WTC11 (cell line): ENCODE measurements at regions not wholly inside any gene's neighbourhood (a gene's known extent, or its start where the extent isn't known, plus 50 kb on each side); places are given as distances from the start of the nearest gene placed in this dataset.

Experiments used
- ATAC-seq: fragments of 200-7000 bp; cut with Tn5 transposase; 2 replicates; pipeline ENCODE4 v1.10.0; 2021; ENCODE audit warnings: mild to moderate bottlenecking, moderate library complexity
- CTCF ChIA-PET: fragments of 300-600 bp; sonication (Branson Sonifier 250); formaldehyde crosslinking; loops from one replicate; lab custom pipeline; 2021; ENCODE audit warnings: antibody characterized with exemption; lab: Charles Lee
- POLR2A ChIA-PET: fragments of 350-600 bp; sonication (Branson Sonifier 250); formaldehyde crosslinking; loops from one replicate; lab custom pipeline; 2021; ENCODE audit warnings: antibody characterized with exemption; lab: Charles Lee
- DNase-seq: peaks from one replicate; pipeline ENCODE4 v3.0.0; 2021; ENCODE audit warnings: low spot score
- H3K27ac Mint-ChIP-seq: 2 replicates; pipeline ENCODE4 v1.8.0; 2021; ENCODE audit warnings: mixed read lengths
- H3K27me3 Mint-ChIP-seq: 2 replicates; pipeline ENCODE4 v1.8.0; 2021; ENCODE audit warnings: low read depth, mild to moderate bottlenecking, moderate library complexity, mixed read lengths
- H3K36me3 Mint-ChIP-seq: 2 replicates; pipeline ENCODE4 v1.8.0; 2021; ENCODE audit warnings: mixed read lengths
- H3K4me1 Mint-ChIP-seq: 2 replicates; pipeline ENCODE4 v1.8.0; 2022; ENCODE audit warnings: mixed read lengths
- H3K4me3 Mint-ChIP-seq: 2 replicates; pipeline ENCODE4 v1.8.0; 2021; ENCODE audit warnings: mild to moderate bottlenecking, moderate library complexity, mixed read lengths
- H3K9me3 Mint-ChIP-seq: 2 replicates; pipeline ENCODE4 v1.8.0; 2021; ENCODE audit warnings: mixed read lengths
- EMX1 ChIP-seq: fragments of 250-450 bp; sonication (Bioruptor Pico); IDR thresholded peaks from 2 replicates; pipeline ENCODE4 v1.8.0; 2021; ENCODE audit warnings: mild to moderate bottlenecking
- FOXK1 ChIP-seq: sonication (generic); formaldehyde crosslinking; IDR thresholded peaks from 2 replicates; pipeline ENCODE4 v1.8.0; 2022; ENCODE audit warnings: mild to moderate bottlenecking, moderate library complexity, missing genetic modification reagents
- FOXP1 ChIP-seq: sonication (generic); formaldehyde crosslinking; IDR thresholded peaks from 2 replicates; pipeline ENCODE4 v1.8.0; 2022; ENCODE audit warnings: missing genetic modification reagents, mild to moderate bottlenecking, moderate library complexity, borderline replicate concordance
- GABPB1 ChIP-seq: sonication (generic); formaldehyde crosslinking; IDR thresholded peaks from 2 replicates; pipeline ENCODE4 v1.8.1; 2023; ENCODE audit warnings: mild to moderate bottlenecking, missing genetic modification reagents
- SMAD3 ChIP-seq: sonication (generic); formaldehyde crosslinking; IDR thresholded peaks from 2 replicates; pipeline ENCODE4 v1.8.0; 2022; ENCODE audit warnings: missing genetic modification reagents, mild to moderate bottlenecking, borderline replicate concordance
- SMAD4 ChIP-seq: sonication (generic); formaldehyde crosslinking; IDR thresholded peaks from 2 replicates; pipeline ENCODE4 v1.8.0; 2022; ENCODE audit warnings: mild to moderate bottlenecking, missing genetic modification reagents
- TCF7 ChIP-seq: sonication (generic); formaldehyde crosslinking; IDR thresholded peaks from 2 replicates; pipeline ENCODE4 v1.8.0; 2022; ENCODE audit warnings: mild to moderate bottlenecking, low read depth, missing genetic modification reagents, moderate library complexity
- TEAD1 ChIP-seq: sonication (generic); formaldehyde crosslinking; IDR thresholded peaks from 2 replicates; pipeline ENCODE4 v1.8.0; 2022; ENCODE audit warnings: mild to moderate bottlenecking, missing genetic modification reagents
- TEAD4 ChIP-seq: sonication (generic); formaldehyde crosslinking; IDR thresholded peaks from 2 replicates; pipeline ENCODE4 v1.8.0; 2022; ENCODE audit warnings: mild to moderate bottlenecking, missing genetic modification reagents
- ZNF121 ChIP-seq: sonication (generic); formaldehyde crosslinking; IDR thresholded peaks from 2 replicates; pipeline ENCODE4 v1.8.0; 2023; ENCODE audit warnings: missing genetic modification reagents
- ZNF396 ChIP-seq: fragments of 250-450 bp; sonication (Bioruptor Pico); IDR thresholded peaks from 2 replicates; pipeline ENCODE4 v1.8.0; 2021; ENCODE audit warnings: mild to moderate bottlenecking, moderate library complexity, borderline replicate concordance
- ZNF416 ChIP-seq: fragments of 250-450 bp; sonication (Bioruptor Pico); IDR thresholded peaks from 2 replicates; pipeline ENCODE4 v1.9.0; 2021; ENCODE audit warnings: mild to moderate bottlenecking, inconsistent platforms
- ZNF671 ChIP-seq: fragments of 250-450 bp; sonication (Bioruptor Pico); IDR thresholded peaks from 2 replicates; pipeline ENCODE4 v1.8.0; 2021; ENCODE audit warnings: mild to moderate bottlenecking
- TF ChIP-seq, protein P1 (sequence below): sonication (generic); formaldehyde crosslinking; IDR thresholded peaks from 2 replicates; pipeline ENCODE4 v1.8.0; 2022; ENCODE audit warnings: mild to moderate bottlenecking, missing genetic modification reagents
- TF ChIP-seq, protein P2 (sequence below): sonication (generic); formaldehyde crosslinking; IDR thresholded peaks from 2 replicates; pipeline ENCODE4 v1.8.1; 2023; ENCODE audit warnings: mild to moderate bottlenecking, missing genetic modification reagents, borderline replicate concordance
- TF ChIP-seq, protein P3 (sequence below): sonication (generic); formaldehyde crosslinking; IDR thresholded peaks from 2 replicates; pipeline ENCODE4 v1.8.1; 2023; ENCODE audit warnings: mild to moderate bottlenecking, missing genetic modification reagents
- TF ChIP-seq, protein P4 (sequence below): fragments of 250-450 bp; sonication (Bioruptor Pico); IDR thresholded peaks from 2 replicates; pipeline ENCODE4 v1.9.0; 2021; ENCODE audit warnings: mild to moderate bottlenecking
- TF ChIP-seq, protein P5 (sequence below): sonication (generic); formaldehyde crosslinking; IDR thresholded peaks from 2 replicates; pipeline ENCODE4 v1.8.0; 2023; ENCODE audit warnings: missing genetic modification reagents, mild to moderate bottlenecking, borderline replicate concordance
- TF ChIP-seq, protein P6 (sequence below): fragments of 250-450 bp; sonication (Bioruptor Pico); IDR thresholded peaks from 2 replicates; pipeline ENCODE4 v1.9.0; 2021; ENCODE audit warnings: mild to moderate bottlenecking, borderline replicate concordance

DNA sequence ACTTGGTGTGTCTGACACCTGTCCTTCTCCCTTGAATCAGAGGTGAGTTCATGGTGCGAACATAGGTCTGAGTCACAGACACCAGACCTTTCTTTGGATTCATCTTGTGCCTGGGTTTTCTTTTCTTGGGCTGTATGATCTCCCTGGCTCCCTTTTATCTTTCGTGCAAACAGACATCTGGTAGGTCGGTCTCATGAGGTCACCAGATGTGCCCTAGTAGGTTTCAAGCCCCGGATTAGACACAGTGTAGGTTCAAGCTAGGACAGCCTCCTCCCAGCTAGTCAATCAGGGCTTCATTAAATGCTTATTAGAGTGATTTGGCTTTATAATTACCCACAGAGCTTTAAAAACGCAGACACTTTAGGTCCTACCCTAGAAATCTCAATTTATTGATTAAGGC is 106.0 kb upstream of the MYO10 start:
- DNase-seq = no peak
- TF ChIP-seq TEAD1 (CRISPR knock-in tag) (no peak), ZNF396 (no peak), TEAD4 (CRISPR knock-in tag) (no peak), TCF7 (no peak), SMAD3 (CRISPR knock-in tag) (no peak)
- TF ChIP-seq, protein P1, sequence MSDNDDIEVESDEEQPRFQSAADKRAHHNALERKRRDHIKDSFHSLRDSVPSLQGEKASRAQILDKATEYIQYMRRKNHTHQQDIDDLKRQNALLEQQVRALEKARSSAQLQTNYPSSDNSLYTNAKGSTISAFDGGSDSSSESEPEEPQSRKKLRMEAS = no peak
- TF ChIP-seq, protein P2, sequence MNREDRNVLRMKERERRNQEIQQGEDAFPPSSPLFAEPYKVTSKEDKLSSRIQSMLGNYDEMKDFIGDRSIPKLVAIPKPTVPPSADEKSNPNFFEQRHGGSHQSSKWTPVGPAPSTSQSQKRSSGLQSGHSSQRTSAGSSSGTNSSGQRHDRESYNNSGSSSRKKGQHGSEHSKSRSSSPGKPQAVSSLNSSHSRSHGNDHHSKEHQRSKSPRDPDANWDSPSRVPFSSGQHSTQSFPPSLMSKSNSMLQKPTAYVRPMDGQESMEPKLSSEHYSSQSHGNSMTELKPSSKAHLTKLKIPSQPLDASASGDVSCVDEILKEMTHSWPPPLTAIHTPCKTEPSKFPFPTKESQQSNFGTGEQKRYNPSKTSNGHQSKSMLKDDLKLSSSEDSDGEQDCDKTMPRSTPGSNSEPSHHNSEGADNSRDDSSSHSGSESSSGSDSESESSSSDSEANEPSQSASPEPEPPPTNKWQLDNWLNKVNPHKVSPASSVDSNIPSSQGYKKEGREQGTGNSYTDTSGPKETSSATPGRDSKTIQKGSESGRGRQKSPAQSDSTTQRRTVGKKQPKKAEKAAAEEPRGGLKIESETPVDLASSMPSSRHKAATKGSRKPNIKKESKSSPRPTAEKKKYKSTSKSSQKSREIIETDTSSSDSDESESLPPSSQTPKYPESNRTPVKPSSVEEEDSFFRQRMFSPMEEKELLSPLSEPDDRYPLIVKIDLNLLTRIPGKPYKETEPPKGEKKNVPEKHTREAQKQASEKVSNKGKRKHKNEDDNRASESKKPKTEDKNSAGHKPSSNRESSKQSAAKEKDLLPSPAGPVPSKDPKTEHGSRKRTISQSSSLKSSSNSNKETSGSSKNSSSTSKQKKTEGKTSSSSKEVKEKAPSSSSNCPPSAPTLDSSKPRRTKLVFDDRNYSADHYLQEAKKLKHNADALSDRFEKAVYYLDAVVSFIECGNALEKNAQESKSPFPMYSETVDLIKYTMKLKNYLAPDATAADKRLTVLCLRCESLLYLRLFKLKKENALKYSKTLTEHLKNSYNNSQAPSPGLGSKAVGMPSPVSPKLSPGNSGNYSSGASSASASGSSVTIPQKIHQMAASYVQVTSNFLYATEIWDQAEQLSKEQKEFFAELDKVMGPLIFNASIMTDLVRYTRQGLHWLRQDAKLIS (CRISPR knock-in tag) = no peak
- TF ChIP-seq, protein P3, sequence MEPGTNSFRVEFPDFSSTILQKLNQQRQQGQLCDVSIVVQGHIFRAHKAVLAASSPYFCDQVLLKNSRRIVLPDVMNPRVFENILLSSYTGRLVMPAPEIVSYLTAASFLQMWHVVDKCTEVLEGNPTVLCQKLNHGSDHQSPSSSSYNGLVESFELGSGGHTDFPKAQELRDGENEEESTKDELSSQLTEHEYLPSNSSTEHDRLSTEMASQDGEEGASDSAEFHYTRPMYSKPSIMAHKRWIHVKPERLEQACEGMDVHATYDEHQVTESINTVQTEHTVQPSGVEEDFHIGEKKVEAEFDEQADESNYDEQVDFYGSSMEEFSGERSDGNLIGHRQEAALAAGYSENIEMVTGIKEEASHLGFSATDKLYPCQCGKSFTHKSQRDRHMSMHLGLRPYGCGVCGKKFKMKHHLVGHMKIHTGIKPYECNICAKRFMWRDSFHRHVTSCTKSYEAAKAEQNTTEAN = no peak
- POLR2A ChIA-PET = no interaction called here
- Mint-ChIP-seq H3K27me3 (no peaks in the 10 kb centered on the region), H3K27ac (no peak overlapping the region), H3K9me3 (peaks cover 4% of the 10 kb centered on the region; the same call in 1 of the 2 replicates), H3K4me1 (no peaks in the 10 kb centered on the region), H3K36me3 (no peaks in the 10 kb centered on the region), H3K4me3 (no peak overlapping the region)
- no peak for ATAC-seq
- CTCF ChIA-PET = interaction anchor here (0.6 to 1.3 kb wide), 3 partner anchors 10 to 1349 kb away, joined by 3 to 4 read pairs (median 3); no protein-coding TSS in a partner anchor

DNA sequence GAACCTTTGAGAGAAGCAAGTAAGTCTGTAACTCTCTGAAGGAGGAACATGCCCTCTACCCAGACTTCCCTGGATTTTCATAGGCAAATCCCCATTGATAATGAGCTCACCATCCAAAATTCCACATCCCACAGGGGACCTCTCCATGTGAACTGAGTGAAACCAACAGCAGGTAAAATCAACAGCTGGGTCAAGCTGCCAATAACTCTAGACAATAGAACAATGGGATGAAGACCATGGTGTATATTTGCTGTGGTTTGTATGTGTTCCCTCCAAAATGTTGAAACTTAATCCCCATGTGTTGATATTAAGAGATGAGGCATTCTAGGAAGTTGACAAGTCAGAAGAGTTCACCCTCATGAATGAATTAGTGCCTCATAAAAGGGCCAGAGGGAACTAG is 110.2 kb upstream of the MYO10 start:
- H3K27ac Mint-ChIP-seq = no peak overlapping the region
- H3K27me3 Mint-ChIP-seq = no peaks in the 10 kb centered on the region
- POLR2A ChIA-PET = interaction anchor here (0.7 kb wide), 1 partner anchor 294 kb away, joined by 3 read pairs; no protein-coding TSS in a partner anchor
- no peaks in the 10 kb centered on the region for H3K36me3 Mint-ChIP-seq
- no peaks in the 10 kb centered on the region for H3K9me3 Mint-ChIP-seq
- no peaks in the 10 kb centered on the region for H3K4me1 Mint-ChIP-seq
- no peak overlapping the region for H3K4me3 Mint-ChIP-seq
- DNase-seq = no peak
- ATAC-seq = no peak
- CTCF ChIA-PET = interaction anchor here (1.8 kb wide), 1 partner anchor 86 kb away, joined by 4 read pairs; no protein-coding TSS in a partner anchor
- TF ChIP-seq FOXK1 (CRISPR knock-in tag) (no peak), SMAD4 (no peak), SMAD3 (CRISPR knock-in tag) (no peak), ZNF121 (no peak), GABPB1 (CRISPR knock-in tag) (no peak), ZNF671 (CRISPR knock-in tag) (no peak), ZNF416 (CRISPR knock-in tag) (no peak), EMX1 (CRISPR knock-in tag) (no peak), FOXP1 (CRISPR knock-in tag) (no peak)
- TF ChIP-seq, protein P4, sequence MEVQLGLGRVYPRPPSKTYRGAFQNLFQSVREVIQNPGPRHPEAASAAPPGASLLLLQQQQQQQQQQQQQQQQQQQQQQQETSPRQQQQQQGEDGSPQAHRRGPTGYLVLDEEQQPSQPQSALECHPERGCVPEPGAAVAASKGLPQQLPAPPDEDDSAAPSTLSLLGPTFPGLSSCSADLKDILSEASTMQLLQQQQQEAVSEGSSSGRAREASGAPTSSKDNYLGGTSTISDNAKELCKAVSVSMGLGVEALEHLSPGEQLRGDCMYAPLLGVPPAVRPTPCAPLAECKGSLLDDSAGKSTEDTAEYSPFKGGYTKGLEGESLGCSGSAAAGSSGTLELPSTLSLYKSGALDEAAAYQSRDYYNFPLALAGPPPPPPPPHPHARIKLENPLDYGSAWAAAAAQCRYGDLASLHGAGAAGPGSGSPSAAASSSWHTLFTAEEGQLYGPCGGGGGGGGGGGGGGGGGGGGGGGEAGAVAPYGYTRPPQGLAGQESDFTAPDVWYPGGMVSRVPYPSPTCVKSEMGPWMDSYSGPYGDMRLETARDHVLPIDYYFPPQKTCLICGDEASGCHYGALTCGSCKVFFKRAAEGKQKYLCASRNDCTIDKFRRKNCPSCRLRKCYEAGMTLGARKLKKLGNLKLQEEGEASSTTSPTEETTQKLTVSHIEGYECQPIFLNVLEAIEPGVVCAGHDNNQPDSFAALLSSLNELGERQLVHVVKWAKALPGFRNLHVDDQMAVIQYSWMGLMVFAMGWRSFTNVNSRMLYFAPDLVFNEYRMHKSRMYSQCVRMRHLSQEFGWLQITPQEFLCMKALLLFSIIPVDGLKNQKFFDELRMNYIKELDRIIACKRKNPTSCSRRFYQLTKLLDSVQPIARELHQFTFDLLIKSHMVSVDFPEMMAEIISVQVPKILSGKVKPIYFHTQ (CRISPR knock-in tag) = no peak
- TF ChIP-seq, protein P5, sequence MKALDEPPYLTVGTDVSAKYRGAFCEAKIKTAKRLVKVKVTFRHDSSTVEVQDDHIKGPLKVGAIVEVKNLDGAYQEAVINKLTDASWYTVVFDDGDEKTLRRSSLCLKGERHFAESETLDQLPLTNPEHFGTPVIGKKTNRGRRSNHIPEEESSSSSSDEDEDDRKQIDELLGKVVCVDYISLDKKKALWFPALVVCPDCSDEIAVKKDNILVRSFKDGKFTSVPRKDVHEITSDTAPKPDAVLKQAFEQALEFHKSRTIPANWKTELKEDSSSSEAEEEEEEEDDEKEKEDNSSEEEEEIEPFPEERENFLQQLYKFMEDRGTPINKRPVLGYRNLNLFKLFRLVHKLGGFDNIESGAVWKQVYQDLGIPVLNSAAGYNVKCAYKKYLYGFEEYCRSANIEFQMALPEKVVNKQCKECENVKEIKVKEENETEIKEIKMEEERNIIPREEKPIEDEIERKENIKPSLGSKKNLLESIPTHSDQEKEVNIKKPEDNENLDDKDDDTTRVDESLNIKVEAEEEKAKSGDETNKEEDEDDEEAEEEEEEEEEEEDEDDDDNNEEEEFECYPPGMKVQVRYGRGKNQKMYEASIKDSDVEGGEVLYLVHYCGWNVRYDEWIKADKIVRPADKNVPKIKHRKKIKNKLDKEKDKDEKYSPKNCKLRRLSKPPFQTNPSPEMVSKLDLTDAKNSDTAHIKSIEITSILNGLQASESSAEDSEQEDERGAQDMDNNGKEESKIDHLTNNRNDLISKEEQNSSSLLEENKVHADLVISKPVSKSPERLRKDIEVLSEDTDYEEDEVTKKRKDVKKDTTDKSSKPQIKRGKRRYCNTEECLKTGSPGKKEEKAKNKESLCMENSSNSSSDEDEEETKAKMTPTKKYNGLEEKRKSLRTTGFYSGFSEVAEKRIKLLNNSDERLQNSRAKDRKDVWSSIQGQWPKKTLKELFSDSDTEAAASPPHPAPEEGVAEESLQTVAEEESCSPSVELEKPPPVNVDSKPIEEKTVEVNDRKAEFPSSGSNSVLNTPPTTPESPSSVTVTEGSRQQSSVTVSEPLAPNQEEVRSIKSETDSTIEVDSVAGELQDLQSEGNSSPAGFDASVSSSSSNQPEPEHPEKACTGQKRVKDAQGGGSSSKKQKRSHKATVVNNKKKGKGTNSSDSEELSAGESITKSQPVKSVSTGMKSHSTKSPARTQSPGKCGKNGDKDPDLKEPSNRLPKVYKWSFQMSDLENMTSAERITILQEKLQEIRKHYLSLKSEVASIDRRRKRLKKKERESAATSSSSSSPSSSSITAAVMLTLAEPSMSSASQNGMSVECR (CRISPR knock-in tag) = no peak
- TF ChIP-seq, protein P6, sequence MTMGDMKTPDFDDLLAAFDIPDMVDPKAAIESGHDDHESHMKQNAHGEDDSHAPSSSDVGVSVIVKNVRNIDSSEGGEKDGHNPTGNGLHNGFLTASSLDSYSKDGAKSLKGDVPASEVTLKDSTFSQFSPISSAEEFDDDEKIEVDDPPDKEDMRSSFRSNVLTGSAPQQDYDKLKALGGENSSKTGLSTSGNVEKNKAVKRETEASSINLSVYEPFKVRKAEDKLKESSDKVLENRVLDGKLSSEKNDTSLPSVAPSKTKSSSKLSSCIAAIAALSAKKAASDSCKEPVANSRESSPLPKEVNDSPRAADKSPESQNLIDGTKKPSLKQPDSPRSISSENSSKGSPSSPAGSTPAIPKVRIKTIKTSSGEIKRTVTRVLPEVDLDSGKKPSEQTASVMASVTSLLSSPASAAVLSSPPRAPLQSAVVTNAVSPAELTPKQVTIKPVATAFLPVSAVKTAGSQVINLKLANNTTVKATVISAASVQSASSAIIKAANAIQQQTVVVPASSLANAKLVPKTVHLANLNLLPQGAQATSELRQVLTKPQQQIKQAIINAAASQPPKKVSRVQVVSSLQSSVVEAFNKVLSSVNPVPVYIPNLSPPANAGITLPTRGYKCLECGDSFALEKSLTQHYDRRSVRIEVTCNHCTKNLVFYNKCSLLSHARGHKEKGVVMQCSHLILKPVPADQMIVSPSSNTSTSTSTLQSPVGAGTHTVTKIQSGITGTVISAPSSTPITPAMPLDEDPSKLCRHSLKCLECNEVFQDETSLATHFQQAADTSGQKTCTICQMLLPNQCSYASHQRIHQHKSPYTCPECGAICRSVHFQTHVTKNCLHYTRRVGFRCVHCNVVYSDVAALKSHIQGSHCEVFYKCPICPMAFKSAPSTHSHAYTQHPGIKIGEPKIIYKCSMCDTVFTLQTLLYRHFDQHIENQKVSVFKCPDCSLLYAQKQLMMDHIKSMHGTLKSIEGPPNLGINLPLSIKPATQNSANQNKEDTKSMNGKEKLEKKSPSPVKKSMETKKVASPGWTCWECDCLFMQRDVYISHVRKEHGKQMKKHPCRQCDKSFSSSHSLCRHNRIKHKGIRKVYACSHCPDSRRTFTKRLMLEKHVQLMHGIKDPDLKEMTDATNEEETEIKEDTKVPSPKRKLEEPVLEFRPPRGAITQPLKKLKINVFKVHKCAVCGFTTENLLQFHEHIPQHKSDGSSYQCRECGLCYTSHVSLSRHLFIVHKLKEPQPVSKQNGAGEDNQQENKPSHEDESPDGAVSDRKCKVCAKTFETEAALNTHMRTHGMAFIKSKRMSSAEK (CRISPR knock-in tag) = no peak
